HG03457 (cell line): ENCODE measurements at regions not wholly inside any gene's neighbourhood (a gene's known extent, or its start where the extent isn't known, plus 50 kb on each side); places are given as distances from the start of the nearest gene placed in this dataset.
A peak's percentile ranks its signal among the peaks of the same experiment; 100 is the strongest.

ENCODE experiments used
- ATAC-seq: cut with Tn5 transposase; IDR thresholded peaks from one replicate; pipeline ENCODE4 v1.9.1; 2021; ENCODE audit warnings: moderate number of reproducible peaks; ENCODE audit not compliant: unreplicated experiment

- no peak for ATAC-seq
Measured at GRCh38 chr3:107904536-107905066, 186.2 kb downstream of the CD47 start.

GRCh38 chr3:107899990-107900651 lies 190.7 kb downstream of the CD47 start:
- no peak for ATAC-seq

DNA sequence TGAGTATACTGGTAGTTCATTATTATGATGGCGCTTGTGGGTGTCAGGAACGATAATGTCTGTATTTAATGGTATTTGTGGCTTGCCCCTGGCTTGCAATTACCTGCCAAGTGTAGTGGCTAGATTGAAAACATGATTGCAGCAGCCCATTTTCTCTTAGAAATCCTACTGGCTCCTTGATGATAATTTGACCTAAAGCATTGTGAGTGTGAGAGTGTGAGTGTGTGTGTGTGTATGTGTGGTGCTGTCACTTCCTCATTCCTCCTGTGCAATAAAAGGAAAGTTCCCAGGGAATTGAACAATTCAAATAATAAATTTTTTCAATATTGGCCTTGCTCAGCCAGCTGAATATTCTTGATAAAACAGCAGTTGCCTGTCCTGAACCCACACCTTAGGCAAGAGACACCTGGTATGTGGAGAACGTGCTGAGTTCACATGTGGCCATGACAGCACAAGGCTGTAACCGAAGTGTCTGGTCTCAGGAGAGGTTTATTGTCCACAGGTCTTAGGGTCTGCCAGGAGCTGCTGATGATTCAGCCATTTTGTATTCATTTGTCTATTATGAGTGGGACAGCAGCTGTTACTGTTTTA lies 193.3 kb downstream of the CD47 start:
- ATAC-seq = no peak

DNA sequence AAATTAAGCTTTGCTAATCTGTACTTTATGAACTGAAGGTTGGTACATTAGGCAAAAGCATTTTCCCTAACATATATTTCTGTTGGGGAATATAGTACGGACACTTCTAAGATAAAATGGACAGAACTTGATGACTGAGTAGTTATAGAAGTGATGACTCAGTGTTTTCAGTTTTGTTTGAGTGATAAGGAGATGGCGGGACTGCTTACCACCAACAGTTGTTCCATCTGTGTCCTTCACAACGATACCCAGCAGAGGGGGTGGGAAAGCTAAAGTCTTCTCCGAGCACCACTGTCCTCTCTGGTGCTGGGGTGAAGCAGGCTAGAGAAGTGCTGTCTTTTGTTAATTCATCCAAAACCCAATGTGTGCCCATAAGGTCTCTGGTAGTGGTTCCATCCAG lies 195.8 kb downstream of the CD47 start:
- no peak for ATAC-seq

- ATAC-seq = no peak
Measured at GRCh38 chr3:107892955-107893624, 197.7 kb downstream of the CD47 start.

GRCh38 chr3:107884719-107885460 lies 205.9 kb downstream of the CD47 start:
- ATAC-seq = no peak

DNA sequence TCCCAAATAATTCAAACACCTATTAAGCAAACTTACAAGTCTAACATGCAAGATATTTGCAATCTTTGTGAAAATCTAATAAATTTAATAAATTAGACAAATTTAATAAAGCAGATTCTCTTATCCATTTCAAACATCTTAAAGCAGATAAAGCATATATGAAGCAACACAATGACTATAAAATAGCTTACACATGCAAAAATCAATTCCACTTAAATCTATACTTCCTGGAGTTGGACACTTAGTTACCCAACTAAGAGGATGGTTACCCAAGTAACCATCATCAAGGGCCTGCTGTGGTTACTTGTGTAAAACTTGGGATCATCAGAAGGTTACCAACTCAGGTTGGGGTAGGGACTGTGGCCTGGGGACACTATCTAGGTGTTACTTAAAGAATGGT lies 206.8 kb downstream of the CD47 start:
- ATAC-seq = no peak

GRCh38 chr3:107882881-107883280 lies 207.9 kb downstream of the CD47 start:
- ATAC-seq = no peak

GRCh38 chr3:107882261-107882660 lies 208.6 kb downstream of the CD47 start:
- ATAC-seq = no peak

DNA sequence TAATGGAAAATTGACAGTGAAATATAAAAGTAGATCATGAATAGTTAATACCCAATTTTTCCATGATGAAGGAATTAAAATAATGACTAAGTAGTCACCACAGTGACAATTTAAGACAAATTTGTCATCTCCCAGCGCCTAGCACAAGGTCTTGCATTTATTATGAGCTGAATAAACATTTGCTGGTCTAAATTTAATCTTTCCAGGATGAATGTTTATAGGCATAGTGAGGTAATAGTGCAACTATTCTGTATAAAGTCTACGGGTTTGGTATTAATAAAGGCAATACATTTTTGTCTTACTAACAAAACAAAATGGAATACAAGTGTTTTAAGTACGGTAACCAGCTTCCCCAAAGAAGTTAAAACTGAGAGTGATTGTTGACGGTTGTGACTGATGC lies 209.3 kb downstream of the CD47 start:
- ATAC-seq = no peak

- ATAC-seq = no peak
Measured at GRCh38 chr3:107880702-107881101, 210.1 kb downstream of the CD47 start.

- ATAC-seq = no peak
Measured at GRCh38 chr3:107877936-107878335, 212.9 kb downstream of the CD47 start.

DNA sequence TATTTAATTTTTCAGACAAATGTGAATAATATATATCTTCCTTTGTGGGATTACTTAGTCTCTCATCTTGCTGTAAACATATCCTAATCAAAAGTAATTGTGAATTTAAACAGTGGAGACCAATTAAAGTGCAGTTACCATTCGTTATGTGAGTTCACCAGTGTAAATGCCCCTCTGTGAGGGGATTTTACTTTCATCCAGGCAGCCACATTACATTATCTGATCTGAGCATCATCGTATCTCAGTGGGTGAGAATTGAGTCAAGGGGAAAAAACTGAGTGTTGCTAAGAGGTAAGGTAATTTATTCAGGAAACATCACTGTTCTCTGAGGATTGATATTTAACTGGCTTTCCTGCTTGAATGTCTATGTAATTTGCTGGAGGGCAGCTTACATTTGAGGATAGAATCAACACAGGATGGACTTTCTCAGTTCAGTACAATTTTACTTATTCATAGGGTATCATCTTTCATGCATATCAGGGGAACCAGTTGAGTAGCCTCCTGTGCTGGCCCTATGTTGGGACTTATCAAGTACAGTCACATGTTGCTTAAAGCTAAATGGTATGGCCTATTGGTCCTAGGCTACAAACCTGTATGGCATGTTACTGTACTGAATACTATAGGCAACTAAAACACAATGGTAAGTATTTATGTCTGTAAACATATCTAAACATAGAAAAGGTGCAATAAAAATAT lies 219.7 kb downstream of the CD47 start:
- ATAC-seq = peak; percentile 58

DNA sequence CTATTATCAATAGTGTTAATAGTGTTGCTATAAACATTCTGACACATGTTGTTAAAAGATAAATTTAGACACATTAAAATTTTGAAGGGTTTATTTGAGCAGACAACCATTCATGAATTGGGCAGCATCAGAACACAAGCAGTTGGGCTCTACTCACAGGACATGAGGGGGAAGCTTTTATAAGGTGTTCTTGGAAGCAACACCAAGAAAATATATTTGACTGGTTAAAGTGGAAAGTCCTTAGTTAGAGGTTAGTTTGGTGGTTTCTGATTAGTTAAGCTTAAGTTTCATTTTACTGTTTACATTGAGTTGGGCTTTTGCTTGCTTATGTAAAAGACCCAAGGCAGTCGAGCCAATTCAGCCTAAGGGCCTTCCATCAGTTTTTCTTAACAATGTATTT lies 220.7 kb downstream of the CD47 start:
- ATAC-seq = no peak

GRCh38 chr3:107868449-107868848 lies 222.4 kb downstream of the CD47 start:
- ATAC-seq = no peak

- ATAC-seq = no peak
Measured at GRCh38 chr3:107861904-107862303, 228.9 kb downstream of the CD47 start.

- no peak for ATAC-seq
Measured at GRCh38 chr3:107861422-107861821, 229.4 kb downstream of the CD47 start.
